ENCODE measurements at regions not wholly inside any gene's neighbourhood (a gene's known extent, or its start where the extent isn't known, plus 50 kb on each side); places are given as distances from the start of the nearest gene placed in this dataset.
"Not testable (repeated sequence)": the region's sequence is repeated elsewhere in the genome, so short reads cannot be mapped to it uniquely, and the experiment has no call there.

DNA sequence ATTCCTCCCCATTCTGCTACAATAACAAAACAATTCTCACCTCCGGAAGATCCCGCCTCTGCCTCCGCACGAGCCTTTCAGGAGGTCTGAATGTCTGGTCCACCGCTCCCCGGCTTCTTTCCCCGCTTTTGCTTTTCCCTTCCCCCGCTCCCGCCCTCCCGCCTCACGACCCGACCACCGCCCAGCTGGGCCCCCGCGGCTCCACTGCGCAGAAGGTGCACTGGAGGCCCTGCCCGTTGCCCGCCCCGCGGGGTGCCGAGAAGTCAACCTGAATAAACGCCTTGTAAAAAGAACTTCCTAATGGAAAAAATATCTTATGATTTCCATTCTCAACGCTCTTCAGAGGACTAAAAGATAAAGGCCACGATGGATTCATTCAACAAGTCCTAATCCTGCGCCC, 93.8 kb upstream of the NBPF11 start:
- H3K36me3 ChIP-seq (ENCODE audit: insufficient read depth, low read length); H3K27me3 ChIP-seq (ENCODE audit: control insufficient read depth in 1 of 2, insufficient read depth in 2 of 2, low read length in 2 of 2); H3K9ac ChIP-seq (ENCODE audit: low read length); H3K27ac ChIP-seq (ENCODE audit: low read depth, low read length); H3K9me3 ChIP-seq (ENCODE audit: low read length); H3K4me1 ChIP-seq (ENCODE audit: insufficient read depth, low read length); H3K4me3 ChIP-seq (ENCODE audit: low read depth in 1 of 2, low read length in 2 of 2): not testable (repeated sequence)

DNA sequence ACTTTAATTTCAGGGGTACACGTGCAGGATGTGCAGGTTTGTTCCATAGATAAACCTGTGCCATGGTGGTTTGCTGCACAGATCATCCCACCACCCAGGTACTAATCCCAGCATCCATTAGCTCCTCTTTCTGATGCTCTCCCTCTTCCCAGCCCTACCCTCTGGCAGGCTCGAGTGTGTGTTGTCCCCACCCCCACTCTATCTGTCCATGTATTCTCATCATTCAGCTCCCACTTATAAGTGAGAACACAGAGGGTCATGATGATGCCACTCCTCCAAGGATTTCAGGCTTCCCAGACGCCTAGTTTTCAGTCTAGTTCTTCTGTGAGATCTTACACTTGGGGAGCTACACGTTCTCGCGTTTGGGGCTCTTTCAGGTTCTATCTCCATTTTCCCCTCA, 93.4 kb upstream of the NBPF11 start:
- H3K4me3 ChIP-seq (ENCODE audit: low read depth in 1 of 2, low read length in 2 of 2); H3K9ac ChIP-seq (ENCODE audit: low read length); H3K9me3 ChIP-seq (ENCODE audit: low read length); H3K4me1 ChIP-seq (ENCODE audit: insufficient read depth, low read length); H3K36me3 ChIP-seq (ENCODE audit: insufficient read depth, low read length); H3K27me3 ChIP-seq (ENCODE audit: control insufficient read depth in 1 of 2, insufficient read depth in 2 of 2, low read length in 2 of 2); H3K27ac ChIP-seq (ENCODE audit: low read depth, low read length): not testable (repeated sequence)

DNA sequence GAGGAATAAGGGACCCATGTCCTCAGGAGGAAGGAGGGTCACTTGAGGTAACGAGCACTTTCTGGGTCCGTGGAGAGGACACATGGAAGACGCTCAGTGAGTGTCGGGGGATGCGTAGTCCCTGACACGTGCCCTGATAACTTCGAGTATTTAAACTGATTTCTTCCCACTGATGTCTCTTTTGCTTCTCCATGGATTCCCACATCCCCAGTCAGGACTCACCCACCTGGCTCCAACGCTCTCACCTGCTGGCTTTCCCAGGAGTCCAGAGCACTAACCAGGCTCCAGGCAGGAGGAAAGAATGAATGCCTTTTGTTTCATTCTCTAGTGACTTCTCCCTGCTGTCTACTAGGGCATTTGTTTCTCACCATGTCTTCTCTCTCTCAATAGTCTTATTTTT, 81.2 kb upstream of the NBPF11 start:
- H3K9ac ChIP-seq (ENCODE audit: low read length); H3K4me1 ChIP-seq (ENCODE audit: insufficient read depth, low read length); H3K4me3 ChIP-seq (ENCODE audit: low read depth in 1 of 2, low read length in 2 of 2); H3K27ac ChIP-seq (ENCODE audit: low read depth, low read length); H3K36me3 ChIP-seq (ENCODE audit: insufficient read depth, low read length); H3K27me3 ChIP-seq (ENCODE audit: control insufficient read depth in 1 of 2, insufficient read depth in 2 of 2, low read length in 2 of 2); H3K9me3 ChIP-seq (ENCODE audit: low read length): not testable (repeated sequence)

DNA sequence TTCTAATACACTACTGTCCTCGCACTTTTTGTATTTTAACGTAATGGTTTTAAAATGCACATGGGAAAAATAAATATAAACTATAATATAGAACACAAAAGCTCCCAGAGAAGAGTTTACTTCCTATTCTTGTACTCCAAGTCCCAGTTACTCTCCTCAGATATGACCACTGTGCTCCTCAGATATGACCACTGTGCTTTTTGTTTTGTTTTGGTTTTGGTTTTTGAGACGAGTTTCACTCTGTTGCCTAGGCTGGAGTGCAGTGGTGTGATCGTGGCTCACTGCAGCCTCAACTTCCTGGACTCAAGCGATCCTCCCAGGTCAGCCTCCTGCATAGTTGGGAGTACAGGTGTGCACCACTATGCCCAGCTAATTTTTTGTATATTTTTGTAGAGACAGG, 76.8 kb upstream of the NBPF11 start:
- not testable (repeated sequence) for H3K9ac ChIP-seq (ENCODE audit: low read length); H3K4me1 ChIP-seq (ENCODE audit: insufficient read depth, low read length); H3K9me3 ChIP-seq (ENCODE audit: low read length); H3K4me3 ChIP-seq (ENCODE audit: low read depth in 1 of 2, low read length in 2 of 2); H3K36me3 ChIP-seq (ENCODE audit: insufficient read depth, low read length); H3K27me3 ChIP-seq (ENCODE audit: control insufficient read depth in 1 of 2, insufficient read depth in 2 of 2, low read length in 2 of 2); H3K27ac ChIP-seq (ENCODE audit: low read depth, low read length)

DNA sequence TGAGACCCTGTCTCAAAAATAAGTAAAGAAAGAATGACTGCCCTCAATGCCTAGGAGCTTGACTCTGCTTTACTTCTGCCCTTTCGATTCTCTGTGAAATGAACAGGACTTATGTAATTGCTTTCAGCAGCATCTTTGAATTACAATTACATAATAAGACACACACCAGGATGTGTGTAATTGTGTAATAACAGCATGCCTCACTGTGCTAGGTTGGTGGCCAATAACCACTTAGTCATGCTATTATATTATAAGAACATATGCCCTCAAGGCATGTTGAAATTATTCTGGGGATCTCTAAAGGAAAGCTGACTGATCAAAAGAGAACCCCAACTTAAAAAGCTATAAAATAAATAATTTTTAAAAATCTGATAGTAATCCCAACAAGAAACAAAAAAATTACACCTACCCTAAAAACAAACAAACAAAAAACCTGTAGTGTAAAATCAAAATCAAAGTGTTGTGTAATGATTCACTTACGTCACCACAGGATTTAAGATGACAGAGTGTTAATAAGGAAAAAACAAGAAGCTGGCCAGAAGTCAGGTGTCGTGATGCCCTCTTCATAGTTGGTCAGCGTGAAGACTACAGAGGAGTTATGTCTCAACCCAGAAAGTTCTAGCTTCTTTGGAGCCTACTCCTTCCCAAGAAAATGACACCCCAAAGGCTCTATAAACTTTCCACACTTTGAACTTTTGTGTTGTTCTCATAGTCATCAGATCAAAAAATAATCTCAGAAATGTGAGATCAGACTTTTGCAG, 70.5 kb upstream of the NBPF11 start:
- not testable (repeated sequence) for H3K36me3 ChIP-seq (ENCODE audit: insufficient read depth, low read length); H3K4me3 ChIP-seq (ENCODE audit: low read depth in 1 of 2, low read length in 2 of 2); H3K4me1 ChIP-seq (ENCODE audit: insufficient read depth, low read length); H3K27ac ChIP-seq (ENCODE audit: low read depth, low read length); H3K9ac ChIP-seq (ENCODE audit: low read length); H3K27me3 ChIP-seq (ENCODE audit: control insufficient read depth in 1 of 2, insufficient read depth in 2 of 2, low read length in 2 of 2); H3K9me3 ChIP-seq (ENCODE audit: low read length)

DNA sequence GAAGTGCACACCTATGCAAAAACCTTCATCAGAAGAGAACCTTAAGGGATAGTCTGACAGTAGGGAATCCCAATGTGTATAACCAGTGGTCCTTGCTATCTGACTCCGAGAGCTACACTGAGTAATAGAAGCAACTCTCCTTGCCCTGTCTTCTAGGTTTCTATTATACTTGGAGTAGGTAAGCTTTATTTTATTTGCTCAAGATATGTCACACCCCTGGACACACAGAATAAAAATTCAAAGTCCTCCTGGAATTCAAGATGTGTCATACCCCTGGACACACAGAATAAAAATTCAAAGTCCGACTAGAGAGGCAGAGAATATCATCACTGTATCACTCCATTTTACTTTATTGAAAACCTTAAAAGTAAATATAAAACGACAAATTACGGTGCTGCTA, 69.5 kb upstream of the NBPF11 start:
- H3K9me3 ChIP-seq (ENCODE audit: low read length); H3K4me3 ChIP-seq (ENCODE audit: low read depth in 1 of 2, low read length in 2 of 2); H3K27ac ChIP-seq (ENCODE audit: low read depth, low read length); H3K9ac ChIP-seq (ENCODE audit: low read length); H3K4me1 ChIP-seq (ENCODE audit: insufficient read depth, low read length); H3K36me3 ChIP-seq (ENCODE audit: insufficient read depth, low read length); H3K27me3 ChIP-seq (ENCODE audit: control insufficient read depth in 1 of 2, insufficient read depth in 2 of 2, low read length in 2 of 2): not testable (repeated sequence)

DNA sequence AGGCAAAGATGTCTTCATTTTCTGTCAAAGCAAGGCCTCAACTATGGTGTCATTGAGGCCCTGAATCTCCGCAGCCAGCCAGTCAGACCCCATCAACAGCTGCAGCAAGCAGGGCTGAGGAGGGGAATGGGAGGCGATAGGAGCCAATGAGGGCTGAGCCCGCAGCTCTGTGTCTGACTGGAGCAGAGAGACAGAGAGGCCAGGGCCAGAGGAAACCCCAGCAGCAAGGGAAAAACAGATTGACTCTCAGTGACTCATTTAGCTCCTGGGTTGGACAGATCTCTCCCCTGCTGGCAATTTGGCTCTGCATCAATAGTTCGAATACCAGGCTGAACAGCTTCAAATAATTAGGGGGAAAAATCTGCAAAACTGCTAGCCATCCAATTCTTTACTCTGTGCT, 67.1 kb upstream of the NBPF11 start:
- not testable (repeated sequence) for H3K9me3 ChIP-seq (ENCODE audit: low read length); H3K4me1 ChIP-seq (ENCODE audit: insufficient read depth, low read length); H3K9ac ChIP-seq (ENCODE audit: low read length); H3K4me3 ChIP-seq (ENCODE audit: low read depth in 1 of 2, low read length in 2 of 2); H3K27me3 ChIP-seq (ENCODE audit: control insufficient read depth in 1 of 2, insufficient read depth in 2 of 2, low read length in 2 of 2); H3K27ac ChIP-seq (ENCODE audit: low read depth, low read length); H3K36me3 ChIP-seq (ENCODE audit: insufficient read depth, low read length)

DNA sequence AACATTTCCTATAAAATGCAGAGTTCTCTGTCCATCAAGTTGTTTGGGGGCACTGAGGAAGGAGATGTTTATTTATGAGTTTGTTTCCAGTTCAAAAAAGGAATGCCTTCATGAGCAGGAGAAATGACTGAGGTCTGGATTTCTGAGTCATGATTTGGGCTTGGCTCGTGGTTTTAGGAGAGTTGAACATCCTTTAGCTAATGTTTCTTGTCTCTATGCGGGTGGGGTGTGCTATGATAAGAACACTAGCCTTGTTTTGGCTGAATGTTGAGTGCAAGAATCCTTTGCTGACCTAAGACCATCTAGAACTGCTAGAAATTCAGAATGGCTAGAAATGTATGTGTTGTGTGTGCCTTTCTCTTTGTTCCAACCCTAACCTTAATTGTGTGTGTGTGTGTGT, 59.1 kb upstream of the NBPF11 start:
- not testable (repeated sequence) for H3K27ac ChIP-seq (ENCODE audit: low read depth, low read length); H3K9ac ChIP-seq (ENCODE audit: low read length); H3K9me3 ChIP-seq (ENCODE audit: low read length); H3K4me1 ChIP-seq (ENCODE audit: insufficient read depth, low read length); H3K36me3 ChIP-seq (ENCODE audit: insufficient read depth, low read length); H3K4me3 ChIP-seq (ENCODE audit: low read depth in 1 of 2, low read length in 2 of 2); H3K27me3 ChIP-seq (ENCODE audit: control insufficient read depth in 1 of 2, insufficient read depth in 2 of 2, low read length in 2 of 2)

DNA sequence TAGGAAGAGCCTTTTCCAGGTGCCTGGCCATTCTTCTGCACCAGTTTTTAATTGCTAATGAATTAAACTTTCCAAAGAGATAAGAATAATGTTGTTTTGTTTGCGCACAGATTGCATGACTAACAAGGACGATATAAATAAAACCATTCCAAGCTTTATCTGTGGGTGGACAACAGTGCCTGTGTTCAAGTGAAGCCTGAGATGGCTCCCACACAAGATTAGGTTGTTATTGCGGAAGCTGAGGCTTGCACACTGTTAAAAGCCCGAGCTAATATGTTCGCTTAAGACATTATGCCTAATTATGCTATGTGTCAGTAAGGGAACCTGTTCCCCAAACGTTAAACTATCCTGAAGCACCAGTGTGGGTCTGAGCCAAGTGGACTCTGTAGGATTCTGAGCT, 58.5 kb upstream of the NBPF11 start:
- H3K4me1 ChIP-seq (ENCODE audit: insufficient read depth, low read length); H3K4me3 ChIP-seq (ENCODE audit: low read depth in 1 of 2, low read length in 2 of 2); H3K27me3 ChIP-seq (ENCODE audit: control insufficient read depth in 1 of 2, insufficient read depth in 2 of 2, low read length in 2 of 2); H3K36me3 ChIP-seq (ENCODE audit: insufficient read depth, low read length); H3K27ac ChIP-seq (ENCODE audit: low read depth, low read length); H3K9ac ChIP-seq (ENCODE audit: low read length); H3K9me3 ChIP-seq (ENCODE audit: low read length): not testable (repeated sequence)

DNA sequence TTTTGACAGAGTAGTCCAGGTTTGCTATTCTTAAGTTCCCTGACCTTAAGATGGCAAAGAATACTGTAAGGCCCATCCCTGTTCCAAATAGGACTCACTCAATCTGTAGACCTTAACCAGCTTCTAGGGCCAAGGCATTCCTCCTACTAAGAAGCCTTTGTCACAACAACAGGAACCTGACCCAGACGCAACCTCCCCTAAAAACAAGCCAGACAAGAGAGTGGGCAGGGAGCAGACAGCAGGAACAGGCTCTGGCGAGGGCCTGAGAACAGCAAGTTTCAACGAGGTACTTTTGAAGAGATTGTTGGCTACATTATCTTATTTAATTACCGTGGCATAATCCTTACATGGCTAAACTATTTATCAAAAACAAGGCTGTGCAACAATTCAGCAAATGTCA, 58.1 kb upstream of the NBPF11 start:
- H3K9ac ChIP-seq (ENCODE audit: low read length); H3K27ac ChIP-seq (ENCODE audit: low read depth, low read length); H3K9me3 ChIP-seq (ENCODE audit: low read length); H3K4me3 ChIP-seq (ENCODE audit: low read depth in 1 of 2, low read length in 2 of 2); H3K27me3 ChIP-seq (ENCODE audit: control insufficient read depth in 1 of 2, insufficient read depth in 2 of 2, low read length in 2 of 2); H3K36me3 ChIP-seq (ENCODE audit: insufficient read depth, low read length); H3K4me1 ChIP-seq (ENCODE audit: insufficient read depth, low read length): not testable (repeated sequence)

DNA sequence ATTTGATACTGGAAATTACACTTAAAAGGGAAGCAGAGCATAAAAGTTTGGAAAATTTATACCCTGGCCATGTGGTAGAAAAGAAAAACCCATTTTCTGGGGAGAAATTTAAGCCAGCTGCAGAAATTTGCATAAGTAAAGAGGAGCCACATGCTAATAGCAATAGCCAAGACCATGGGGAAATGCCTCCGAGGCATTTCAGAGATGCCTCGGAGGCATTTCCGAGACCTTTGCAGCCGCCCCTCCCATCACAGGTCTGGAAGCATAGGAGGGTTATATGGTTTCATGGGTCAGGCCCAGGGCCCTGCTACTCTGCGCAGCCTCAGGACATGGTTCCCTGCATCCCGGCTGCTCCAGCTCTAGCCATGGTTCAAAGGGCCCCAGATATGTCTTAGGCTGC, 49.9 kb upstream of the NBPF11 start:
- H3K4me1 ChIP-seq (ENCODE audit: insufficient read depth, low read length); H3K4me3 ChIP-seq (ENCODE audit: low read depth in 1 of 2, low read length in 2 of 2); H3K36me3 ChIP-seq (ENCODE audit: insufficient read depth, low read length); H3K9me3 ChIP-seq (ENCODE audit: low read length); H3K27ac ChIP-seq (ENCODE audit: low read depth, low read length); H3K27me3 ChIP-seq (ENCODE audit: control insufficient read depth in 1 of 2, insufficient read depth in 2 of 2, low read length in 2 of 2); H3K9ac ChIP-seq (ENCODE audit: low read length): not testable (repeated sequence)
